ENCODE measurements at regions not wholly inside any gene's neighbourhood (a gene's known extent, or its start where the extent isn't known, plus 50 kb on each side); places are given as distances from the start of the nearest gene placed in this dataset.
A peak's percentile ranks its signal among the peaks of the same experiment; 100 is the strongest.

DNA sequence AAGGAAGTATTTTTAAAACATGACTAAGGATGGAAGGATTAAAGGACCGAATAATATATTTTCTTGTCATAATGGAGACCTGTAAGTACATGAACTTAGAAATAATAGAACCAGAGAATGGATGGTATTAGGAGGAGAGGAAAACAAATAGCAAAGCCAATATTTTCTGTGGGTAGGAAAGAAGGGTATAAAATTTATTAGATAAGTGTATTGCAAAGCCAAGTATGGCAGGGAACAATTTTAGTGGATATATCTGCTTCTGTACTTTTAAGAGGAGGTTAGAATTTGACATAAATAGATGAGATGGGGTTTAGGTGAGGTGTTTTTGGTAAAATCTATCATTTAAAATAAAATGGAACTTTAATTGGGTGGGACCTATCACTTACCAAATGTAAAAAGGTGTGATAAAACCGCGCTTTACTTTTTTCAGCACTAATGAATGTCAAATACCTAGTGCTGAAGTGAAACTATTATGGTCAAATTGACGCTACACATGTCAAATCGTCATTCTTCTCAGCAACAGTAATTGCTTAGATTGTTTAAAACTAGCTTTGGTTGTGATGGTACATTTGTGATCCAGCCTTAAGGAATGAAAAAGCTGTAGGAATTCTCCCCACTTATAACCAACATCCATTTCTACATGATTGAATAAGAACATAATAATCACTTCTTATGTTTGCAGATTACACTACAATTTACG lies 78.1 kb upstream of the ZEB2 start:
- no peak overlapping the region for H3K27ac ChIP-seq
- no peaks in the 10 kb centered on the region for H3K36me3 ChIP-seq (ENCODE audit: low read depth)
- H3K27me3 ChIP-seq (ENCODE audit: insufficient read depth, low read depth) = no peaks in the 10 kb centered on the region
- no peaks in the 10 kb centered on the region for H4K20me1 ChIP-seq (ENCODE audit: insufficient read depth)
- intact Hi-C loops (cut with micrococcal nuclease; ENCODE audit: unreplicated experiment) = no loop called here
- POLR2A ChIA-PET (ENCODE audit: unreplicated experiment) = no interaction called here
- BruUV-seq (replicated peaks) = no TSS peak
- H3K9me2 ChIP-seq (ENCODE audit: insufficient read depth) = no peaks in the 10 kb centered on the region
- no peaks in the 10 kb centered on the region for H3K79me2 ChIP-seq (ENCODE audit: low read depth)
- no peak overlapping the region for H2AFZ ChIP-seq
- H3K9me3 ChIP-seq (ENCODE audit: insufficient read depth, low read depth) = no peaks in the 10 kb centered on the region
- no peak overlapping the region for H3K4me2 ChIP-seq
- peaks cover 5% of the 10 kb centered on the region; the same call in 1 of the 2 replicates for H3F3A ChIP-seq (ENCODE audit: insufficient read depth, low read depth)
- H3K4me3 ChIP-seq = no peak overlapping the region
- TF ChIP-seq EZH2 (IDR thresholded peaks at IDR 0.05; ENCODE audit: low read depth) = no peak
- no peaks in the 10 kb centered on the region for H3K4me1 ChIP-seq (replicated peaks; ENCODE audit: insufficient read depth)
- no peak for DNase-seq
- CTCF ChIA-PET = no interaction called here

DNA sequence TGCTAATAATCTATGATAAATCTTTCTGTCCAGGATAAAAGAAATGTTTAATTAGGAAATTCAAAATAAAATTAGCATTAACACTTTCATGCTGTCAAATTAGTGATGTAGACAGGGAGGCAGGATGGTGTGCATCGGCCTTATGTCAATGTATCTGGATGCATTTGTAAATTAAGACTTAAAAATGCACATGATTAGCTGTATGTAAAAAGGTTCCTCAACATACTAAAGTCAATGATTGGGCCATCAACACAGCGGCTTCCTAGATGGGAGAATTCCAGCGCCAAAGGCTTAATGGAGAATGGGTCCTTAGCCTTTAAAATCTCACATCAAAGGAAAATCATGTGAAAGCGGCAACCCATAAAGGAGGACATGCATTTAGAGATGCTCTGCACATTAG lies 77.5 kb upstream of the ZEB2 start:
- DNase-seq = no peak
- no peaks in the 10 kb centered on the region for H3K9me2 ChIP-seq (ENCODE audit: insufficient read depth)
- BruUV-seq (replicated peaks) = no TSS peak
- no peaks in the 10 kb centered on the region for H3K36me3 ChIP-seq (ENCODE audit: low read depth)
- H3K4me2 ChIP-seq = no peak overlapping the region
- H3K4me1 ChIP-seq (replicated peaks; ENCODE audit: insufficient read depth) = no peaks in the 10 kb centered on the region
- no peaks in the 10 kb centered on the region for H3K9me3 ChIP-seq (ENCODE audit: insufficient read depth, low read depth)
- POLR2A ChIA-PET (ENCODE audit: unreplicated experiment) = no interaction called here
- no peaks in the 10 kb centered on the region for H3K27me3 ChIP-seq (ENCODE audit: insufficient read depth, low read depth)
- H3K79me2 ChIP-seq (ENCODE audit: low read depth) = no peaks in the 10 kb centered on the region
- H2AFZ ChIP-seq = no peak overlapping the region
- H4K20me1 ChIP-seq (ENCODE audit: insufficient read depth) = no peaks in the 10 kb centered on the region
- peaks cover 5% of the 10 kb centered on the region; the same call in 1 of the 2 replicates for H3F3A ChIP-seq (ENCODE audit: insufficient read depth, low read depth)
- CTCF ChIA-PET = no interaction called here
- no peak overlapping the region for H3K4me3 ChIP-seq
- intact Hi-C loops (cut with micrococcal nuclease; ENCODE audit: unreplicated experiment) = no loop called here
- TF ChIP-seq, protein P1, sequence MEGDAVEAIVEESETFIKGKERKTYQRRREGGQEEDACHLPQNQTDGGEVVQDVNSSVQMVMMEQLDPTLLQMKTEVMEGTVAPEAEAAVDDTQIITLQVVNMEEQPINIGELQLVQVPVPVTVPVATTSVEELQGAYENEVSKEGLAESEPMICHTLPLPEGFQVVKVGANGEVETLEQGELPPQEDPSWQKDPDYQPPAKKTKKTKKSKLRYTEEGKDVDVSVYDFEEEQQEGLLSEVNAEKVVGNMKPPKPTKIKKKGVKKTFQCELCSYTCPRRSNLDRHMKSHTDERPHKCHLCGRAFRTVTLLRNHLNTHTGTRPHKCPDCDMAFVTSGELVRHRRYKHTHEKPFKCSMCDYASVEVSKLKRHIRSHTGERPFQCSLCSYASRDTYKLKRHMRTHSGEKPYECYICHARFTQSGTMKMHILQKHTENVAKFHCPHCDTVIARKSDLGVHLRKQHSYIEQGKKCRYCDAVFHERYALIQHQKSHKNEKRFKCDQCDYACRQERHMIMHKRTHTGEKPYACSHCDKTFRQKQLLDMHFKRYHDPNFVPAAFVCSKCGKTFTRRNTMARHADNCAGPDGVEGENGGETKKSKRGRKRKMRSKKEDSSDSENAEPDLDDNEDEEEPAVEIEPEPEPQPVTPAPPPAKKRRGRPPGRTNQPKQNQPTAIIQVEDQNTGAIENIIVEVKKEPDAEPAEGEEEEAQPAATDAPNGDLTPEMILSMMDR (conservative IDR thresholded peaks at IDR 0.05) = no peak
- no peak for TF ChIP-seq EZH2 (IDR thresholded peaks at IDR 0.05; ENCODE audit: low read depth)
- no peak overlapping the region for H3K27ac ChIP-seq

DNA sequence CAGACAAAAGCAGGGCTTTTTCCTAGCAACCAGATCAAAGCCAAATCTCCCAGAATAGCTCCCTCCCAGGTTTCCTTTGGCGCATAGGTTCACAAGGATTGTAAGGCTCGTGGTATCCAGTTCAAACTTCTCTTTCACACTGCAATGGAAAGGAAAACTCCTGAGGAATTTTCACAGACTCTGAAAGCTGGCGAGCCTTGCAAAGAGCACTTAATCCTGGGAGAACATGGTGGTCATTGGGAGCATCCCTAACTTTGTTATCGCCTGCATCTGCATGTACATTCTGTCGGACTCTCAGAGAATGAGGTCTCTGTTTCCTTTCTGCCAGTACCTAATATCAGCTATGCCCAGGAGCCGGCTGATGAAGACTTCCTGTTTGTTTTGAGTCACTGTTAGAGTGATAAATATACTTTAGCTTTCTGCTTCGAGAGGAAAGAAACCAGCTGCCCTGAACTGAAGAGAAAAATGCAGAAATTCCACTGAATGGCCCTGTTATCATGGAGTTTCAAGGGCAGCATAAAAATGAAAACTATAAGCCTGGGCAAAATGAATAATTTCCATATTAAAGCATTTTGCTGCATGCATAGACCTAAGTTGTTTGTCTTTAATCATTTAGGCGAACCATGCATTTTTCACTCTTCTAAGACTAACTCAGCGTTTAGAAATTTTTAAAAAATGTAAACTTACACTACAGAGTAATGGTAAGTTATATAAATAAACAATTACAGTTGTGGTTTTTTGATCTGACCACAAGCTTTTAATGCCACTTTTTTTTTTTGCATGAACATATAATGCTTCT lies 76.4 kb upstream of the ZEB2 start:
- peaks cover 5% of the 10 kb centered on the region; the same call in 1 of the 2 replicates for H3F3A ChIP-seq (ENCODE audit: insufficient read depth, low read depth)
- no peaks in the 10 kb centered on the region for H3K36me3 ChIP-seq (ENCODE audit: low read depth)
- no peaks in the 10 kb centered on the region for H3K4me1 ChIP-seq (replicated peaks; ENCODE audit: insufficient read depth)
- H3K9me3 ChIP-seq (ENCODE audit: insufficient read depth, low read depth) = no peaks in the 10 kb centered on the region
- intact Hi-C loops (cut with micrococcal nuclease; ENCODE audit: unreplicated experiment) = no loop called here
- peak overlapping the region; percentile 34; the same call in 1 of the 2 replicates for H2AFZ ChIP-seq
- ChIA-PET CTCF (no interaction called here), POLR2A (ENCODE audit: unreplicated experiment) (interaction anchor here (0.6 kb wide), 1 partner anchor 265 kb away, joined by 3 read pairs; no protein-coding TSS in a partner anchor)
- no peaks in the 10 kb centered on the region for H3K9me2 ChIP-seq (ENCODE audit: insufficient read depth)
- no peaks in the 10 kb centered on the region for H3K79me2 ChIP-seq (ENCODE audit: low read depth)
- TF ChIP-seq EZH2 (IDR thresholded peaks at IDR 0.05; ENCODE audit: low read depth) = no peak
- TF ChIP-seq, protein P1 (conservative IDR thresholded peaks at IDR 0.05) = no peak
- no peaks in the 10 kb centered on the region for H3K27me3 ChIP-seq (ENCODE audit: insufficient read depth, low read depth)
- BruUV-seq (replicated peaks) = no TSS peak
- H3K4me3 ChIP-seq = no peak overlapping the region
- H4K20me1 ChIP-seq (ENCODE audit: insufficient read depth) = no peaks in the 10 kb centered on the region
- no peak overlapping the region for H3K4me2 ChIP-seq
- peak; percentile 13 to 39 for DNase-seq
- H3K27ac ChIP-seq = no peak overlapping the region
